ENCODE measurements at regions not wholly inside any gene's neighbourhood (a gene's known extent, or its start where the extent isn't known, plus 50 kb on each side); places are given as distances from the start of the nearest gene placed in this dataset.
"Not testable (repeated sequence)": the region's sequence is repeated elsewhere in the genome, so short reads cannot be mapped to it uniquely, and the experiment has no call there.

- no peak for DNase-seq
Observed at GRCh38 chr4:20046931-20047677, 204.6 kb upstream of the SLIT2 start.

- DNase-seq, result no peak
Observed at GRCh38 chr4:20046179-20046578, 205.5 kb upstream of the SLIT2 start.

GRCh38 chr4:20044966-20045365 is 206.7 kb upstream of the SLIT2 start:
- no peak for DNase-seq

- no peak for DNase-seq
Observed at GRCh38 chr4:20044502-20044911, 207.2 kb upstream of the SLIT2 start.

- no peak for DNase-seq
Observed at GRCh38 chr4:20043991-20044390, 207.7 kb upstream of the SLIT2 start.

GRCh38 chr4:20042769-20043168 is 208.9 kb upstream of the SLIT2 start:
- no peak for DNase-seq

- no peak for DNase-seq
Observed at GRCh38 chr4:20041839-20042407, 209.8 kb upstream of the SLIT2 start.

GRCh38 chr4:20037745-20038144 is 214.0 kb upstream of the SLIT2 start:
- no peak for DNase-seq

- no peak for DNase-seq
Observed at GRCh38 chr4:20030108-20030507, 221.6 kb upstream of the SLIT2 start.

GRCh38 chr4:20028645-20029044 is 223.1 kb upstream of the SLIT2 start:
- no peak for DNase-seq

GRCh38 chr4:20026456-20026855 is 225.2 kb upstream of the SLIT2 start:
- no peak for DNase-seq

- DNase-seq, result no peak
Observed at GRCh38 chr4:20022471-20022870, 229.2 kb upstream of the SLIT2 start.

GRCh38 chr4:20020056-20020455 is 231.6 kb upstream of the SLIT2 start:
- no peak for DNase-seq

- no peak for DNase-seq
Observed at GRCh38 chr4:20019310-20020015, 232.2 kb upstream of the SLIT2 start.

GRCh38 chr4:20017777-20018115 is 234.0 kb upstream of the SLIT2 start:
- DNase-seq, result no peak

GRCh38 chr4:20017070-20017776 is 234.5 kb upstream of the SLIT2 start:
- DNase-seq, result no peak

- DNase-seq, result no peak
Observed at GRCh38 chr4:20015636-20016224, 236.0 kb upstream of the SLIT2 start.

GRCh38 chr4:20003836-20004558 is 247.7 kb upstream of the SLIT2 start:
- not testable (repeated sequence) for DNase-seq

- DNase-seq, result no peak
Observed at GRCh38 chr4:19999775-20000414, 251.8 kb upstream of the SLIT2 start.

- DNase-seq, result no peak
Observed at GRCh38 chr4:19999276-19999675, 252.4 kb upstream of the SLIT2 start.

GRCh38 chr4:19993242-19993641 is 258.5 kb upstream of the SLIT2 start:
- DNase-seq, result no peak

- DNase-seq, result no peak
Observed at GRCh38 chr4:19992471-19993093, 259.1 kb upstream of the SLIT2 start.

Data from DMS 273 treated with DMSO at 0.1 percent for 48 hours (cell line).